GM12875 (cell line): ENCODE measurements at regions not wholly inside any gene's neighbourhood (a gene's known extent, or its start where the extent isn't known, plus 50 kb on each side); places are given as distances from the start of the nearest gene placed in this dataset.

ENCODE experiments used
- H3K4me3 ChIP-seq: one replicate; pipeline ENCODE4 v1.5.1; 2011; ENCODE audit warnings: low read depth, low read length, control low read depth
- TF ChIP-seq, protein P1 (sequence below): IDR thresholded peaks from 2 replicates; pipeline ENCODE4 v1.5.1; 2011; ENCODE audit warnings: low read depth, mild to moderate bottlenecking, control low read depth, inconsistent platforms, low read length, moderate library complexity, borderline replicate concordance; ENCODE audit not compliant: insufficient read depth

DNA sequence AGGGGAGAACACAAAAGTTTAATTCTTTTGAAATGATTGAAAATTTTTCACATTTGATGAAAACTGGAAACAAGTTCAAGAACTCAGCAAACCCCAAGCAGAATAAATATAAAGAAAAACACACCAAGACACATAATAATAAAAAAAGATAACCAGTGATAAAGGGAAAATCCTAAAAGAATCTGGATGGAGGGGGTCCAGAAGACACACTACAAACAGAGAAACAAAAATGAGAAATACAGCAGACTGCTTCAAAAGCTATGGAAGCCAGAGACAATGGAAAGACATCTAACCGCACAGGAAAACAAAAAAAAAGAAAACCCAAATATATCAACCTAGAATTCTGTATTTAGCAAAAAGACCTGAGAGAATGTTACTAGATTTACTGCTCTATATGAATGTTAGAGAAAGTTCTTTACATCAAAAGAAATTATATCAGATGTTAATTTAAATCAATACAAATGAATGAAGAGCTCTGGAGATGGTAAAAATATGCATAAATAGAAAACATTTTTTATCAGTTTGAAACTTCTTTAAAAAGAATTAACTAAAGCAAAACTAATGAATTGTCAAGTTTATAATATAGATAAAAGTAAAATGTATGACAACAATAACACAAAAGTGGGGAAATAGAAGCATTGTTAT, 310.7 kb upstream of the PREP start:
- TF ChIP-seq, protein P1, sequence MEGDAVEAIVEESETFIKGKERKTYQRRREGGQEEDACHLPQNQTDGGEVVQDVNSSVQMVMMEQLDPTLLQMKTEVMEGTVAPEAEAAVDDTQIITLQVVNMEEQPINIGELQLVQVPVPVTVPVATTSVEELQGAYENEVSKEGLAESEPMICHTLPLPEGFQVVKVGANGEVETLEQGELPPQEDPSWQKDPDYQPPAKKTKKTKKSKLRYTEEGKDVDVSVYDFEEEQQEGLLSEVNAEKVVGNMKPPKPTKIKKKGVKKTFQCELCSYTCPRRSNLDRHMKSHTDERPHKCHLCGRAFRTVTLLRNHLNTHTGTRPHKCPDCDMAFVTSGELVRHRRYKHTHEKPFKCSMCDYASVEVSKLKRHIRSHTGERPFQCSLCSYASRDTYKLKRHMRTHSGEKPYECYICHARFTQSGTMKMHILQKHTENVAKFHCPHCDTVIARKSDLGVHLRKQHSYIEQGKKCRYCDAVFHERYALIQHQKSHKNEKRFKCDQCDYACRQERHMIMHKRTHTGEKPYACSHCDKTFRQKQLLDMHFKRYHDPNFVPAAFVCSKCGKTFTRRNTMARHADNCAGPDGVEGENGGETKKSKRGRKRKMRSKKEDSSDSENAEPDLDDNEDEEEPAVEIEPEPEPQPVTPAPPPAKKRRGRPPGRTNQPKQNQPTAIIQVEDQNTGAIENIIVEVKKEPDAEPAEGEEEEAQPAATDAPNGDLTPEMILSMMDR, result no peak
- no peak overlapping the region for H3K4me3 ChIP-seq

DNA sequence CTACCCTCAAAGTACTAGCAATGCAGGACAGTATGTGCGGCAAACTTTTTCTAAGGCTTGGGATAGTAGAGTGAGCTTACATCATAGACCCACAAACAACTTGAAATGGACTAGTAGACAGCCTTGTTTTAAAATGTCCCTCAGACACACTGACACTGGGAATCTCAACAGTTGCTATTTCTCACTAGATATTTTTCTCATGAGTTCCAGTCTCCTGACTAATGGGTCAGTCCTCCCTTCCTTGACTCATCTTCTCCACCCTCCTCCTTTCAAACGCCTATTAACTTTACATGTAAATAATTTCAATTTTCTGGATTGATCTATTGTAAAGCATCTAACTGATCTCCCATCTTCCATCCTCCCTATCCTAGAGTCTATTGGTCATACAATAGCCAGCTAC, 308.3 kb upstream of the PREP start:
- TF ChIP-seq, protein P1, result no peak
- no peak overlapping the region for H3K4me3 ChIP-seq

DNA sequence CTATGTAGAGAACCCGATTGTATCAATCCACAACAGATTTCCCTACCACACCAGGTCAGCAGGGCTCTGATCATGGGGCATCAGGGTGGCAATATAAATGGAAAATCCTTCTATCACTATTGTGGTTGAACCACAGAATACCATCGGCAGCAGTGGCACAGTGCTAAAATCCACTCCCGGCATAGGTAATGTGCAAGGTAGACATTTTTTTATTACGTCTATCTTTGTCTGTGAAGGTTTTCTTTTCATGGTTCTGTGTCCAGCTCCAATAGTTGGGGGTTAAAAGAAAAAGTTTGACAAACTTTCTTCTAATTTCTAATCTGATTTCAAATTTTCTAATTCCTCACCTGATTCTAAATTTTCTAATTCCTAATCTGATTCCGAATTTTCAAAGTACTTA, 302.7 kb upstream of the PREP start:
- no peak overlapping the region for H3K4me3 ChIP-seq
- TF ChIP-seq, protein P1, result no peak

DNA sequence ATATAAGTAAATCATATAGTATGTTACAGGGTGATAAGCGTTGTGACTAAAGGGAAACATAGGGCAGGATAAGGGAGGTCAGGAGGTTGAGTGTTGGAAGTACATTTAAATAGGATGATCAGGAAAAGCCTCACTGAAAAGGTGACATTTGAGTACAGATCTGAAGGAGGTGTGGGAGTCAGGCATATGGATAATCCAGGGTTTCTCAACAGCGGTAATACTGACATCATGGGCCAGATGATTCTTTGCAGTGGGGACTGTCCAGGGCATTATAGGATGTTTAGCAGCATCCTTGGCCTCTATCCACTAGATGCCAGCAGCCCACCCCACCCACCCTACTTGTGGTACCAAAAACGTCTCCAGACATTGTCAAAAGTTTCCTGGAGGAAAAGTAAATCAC, 292.6 kb upstream of the PREP start:
- TF ChIP-seq, protein P1, result no peak
- H3K4me3 ChIP-seq, result no peak overlapping the region

DNA sequence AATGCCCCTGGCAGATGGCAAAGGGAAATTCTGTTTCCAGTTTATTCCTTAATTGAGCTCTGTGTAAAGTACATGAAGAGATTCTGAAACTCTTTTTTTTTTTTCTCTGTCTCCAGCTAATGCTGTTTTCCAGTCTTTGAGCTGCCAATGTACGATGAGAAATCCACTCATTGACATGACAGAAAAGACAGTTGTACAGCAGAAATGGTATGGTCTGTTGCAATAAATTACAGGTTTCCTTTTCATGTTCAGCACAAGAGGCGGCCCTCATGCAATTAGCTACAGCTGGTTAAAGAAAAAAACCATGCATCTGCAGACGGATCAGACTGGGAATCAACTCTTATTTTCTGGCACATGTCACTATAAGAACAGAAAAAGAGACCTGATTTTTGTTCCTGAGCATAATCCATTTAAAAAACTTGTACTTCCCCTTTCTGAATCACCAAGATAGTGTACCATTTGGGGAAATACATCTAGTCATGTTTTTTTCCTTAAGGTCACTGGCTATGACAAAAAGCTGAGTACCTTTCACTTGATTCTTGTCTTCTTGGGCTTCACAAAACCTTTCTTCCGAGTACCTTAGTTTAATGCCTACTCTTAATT, 289.8 kb upstream of the PREP start:
- TF ChIP-seq, protein P1, result no peak
- no peak overlapping the region for H3K4me3 ChIP-seq

DNA sequence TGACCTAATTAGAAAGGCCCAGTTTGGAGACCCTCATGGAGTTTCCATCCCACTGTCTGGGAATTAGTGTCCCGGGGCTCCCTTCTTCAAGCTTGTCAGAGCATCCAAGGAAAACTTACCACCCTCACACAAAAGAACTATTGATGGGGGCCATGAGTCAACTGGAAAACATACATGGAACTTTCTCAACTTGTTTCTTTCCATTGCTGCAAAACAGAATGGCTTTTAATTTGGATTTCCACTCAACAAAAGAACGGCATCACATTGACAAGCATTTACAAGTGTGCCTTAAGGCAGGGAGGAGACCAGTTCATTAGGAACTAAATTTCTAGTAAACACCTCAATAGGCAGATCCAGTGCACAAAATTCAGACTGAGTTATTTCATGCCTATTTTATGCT, 289.1 kb upstream of the PREP start:
- TF ChIP-seq, protein P1, result no peak
- H3K4me3 ChIP-seq, result no peak overlapping the region

DNA sequence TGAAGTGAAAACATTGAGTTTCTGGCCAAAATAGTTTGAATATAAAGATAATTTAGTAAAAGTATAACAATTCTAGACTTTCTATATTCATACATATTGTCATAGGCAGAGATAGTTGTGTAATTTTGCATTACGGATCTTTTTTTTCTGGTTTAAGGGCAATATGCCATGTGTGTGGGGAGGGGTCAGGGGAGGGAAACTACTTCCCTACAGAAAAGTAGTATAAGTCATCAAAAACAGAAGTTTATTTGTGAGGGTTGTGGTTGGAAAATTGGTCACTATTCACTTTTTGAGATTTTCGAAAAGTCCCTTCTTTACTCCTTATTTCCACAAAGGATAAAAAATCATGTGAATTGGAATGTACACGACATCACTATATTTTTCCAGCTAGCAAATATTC, 288.2 kb upstream of the PREP start:
- TF ChIP-seq, protein P1, result no peak

More for the DNA sequence above, 288.2 kb upstream of the PREP start:
- no peak overlapping the region for H3K4me3 ChIP-seq
